ENCODE measurements at regions not wholly inside any gene's neighbourhood (a gene's known extent, or its start where the extent isn't known, plus 50 kb on each side); places are given as distances from the start of the nearest gene placed in this dataset.

DNA sequence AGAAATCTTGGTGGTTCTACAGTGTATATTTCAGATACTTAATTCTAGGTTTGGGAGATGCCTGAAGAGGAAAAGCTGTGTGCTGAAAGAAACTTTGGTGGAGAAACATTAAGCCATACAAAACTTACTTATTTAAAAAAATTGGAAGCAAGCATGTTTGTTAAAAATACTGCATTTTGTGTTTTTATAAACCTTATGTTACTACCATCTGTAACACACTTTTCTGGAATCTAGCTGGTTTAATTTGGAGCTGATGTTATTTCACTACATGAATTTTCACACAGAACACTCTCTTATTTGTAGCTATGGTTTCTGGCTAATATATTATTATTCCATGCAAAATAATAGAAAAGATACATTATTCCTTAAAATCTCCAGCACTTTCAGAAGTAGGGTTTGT lies 710.7 kb downstream of the ADGRL2 start:
- DNase-seq, result no peak

DNA sequence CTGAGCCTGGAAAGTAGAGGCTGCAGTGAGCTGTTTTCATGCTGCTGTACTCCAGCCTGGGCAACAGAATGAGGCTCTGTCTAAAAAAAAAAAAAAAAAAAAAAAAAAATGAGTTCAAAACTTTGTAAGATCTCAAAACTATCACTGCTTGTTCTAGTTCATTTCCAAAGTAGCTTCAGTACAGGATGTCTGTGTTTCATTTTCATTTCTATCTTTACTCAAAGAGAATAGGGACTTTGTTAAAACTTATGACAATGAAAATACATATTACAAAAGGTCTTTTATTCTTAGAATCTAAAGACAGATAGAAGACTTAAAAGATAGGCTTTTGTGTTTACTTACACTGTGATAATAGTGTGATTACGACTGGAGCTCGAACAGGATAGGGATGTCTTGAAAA lies 709.7 kb downstream of the ADGRL2 start:
- no peak for DNase-seq

DNA sequence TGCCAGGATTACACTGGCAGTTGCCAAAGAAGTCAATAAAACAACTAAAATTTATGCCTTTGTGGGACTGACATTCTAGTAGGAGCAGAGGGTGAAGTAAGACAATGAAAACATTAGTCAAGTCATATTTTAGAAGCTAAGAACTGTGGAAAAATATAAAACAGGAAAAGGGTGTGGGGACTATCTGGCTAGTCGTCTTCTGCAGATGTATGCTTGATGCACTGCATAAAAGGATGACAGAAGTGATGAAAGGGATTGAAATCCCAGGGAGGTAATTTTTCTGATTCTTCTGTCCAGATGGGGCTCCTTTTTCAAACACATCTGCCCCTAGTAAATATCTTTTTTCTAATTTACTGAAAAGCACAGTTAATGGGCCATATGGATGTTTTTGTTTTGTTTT lies 706.3 kb downstream of the ADGRL2 start:
- no peak for DNase-seq

DNA sequence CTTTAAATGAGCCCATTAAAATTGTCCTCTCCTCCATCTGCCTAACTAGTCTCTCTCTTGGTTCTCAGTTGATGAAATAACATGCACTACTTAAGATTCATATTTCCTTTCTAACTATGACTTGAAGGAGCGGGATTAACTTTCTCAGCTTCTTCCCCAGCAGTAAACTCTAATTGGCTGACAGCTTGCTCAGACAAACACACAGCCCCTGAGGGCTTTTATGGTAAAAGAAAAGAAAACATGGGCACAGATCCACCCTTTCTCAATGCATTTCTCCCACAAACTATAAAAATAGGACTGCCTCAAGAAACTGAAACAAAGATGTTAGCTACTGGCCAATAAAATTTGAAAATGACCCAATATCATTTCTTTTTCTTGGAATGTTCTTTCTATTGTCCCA lies 703.1 kb downstream of the ADGRL2 start:
- DNase-seq, result no peak

DNA sequence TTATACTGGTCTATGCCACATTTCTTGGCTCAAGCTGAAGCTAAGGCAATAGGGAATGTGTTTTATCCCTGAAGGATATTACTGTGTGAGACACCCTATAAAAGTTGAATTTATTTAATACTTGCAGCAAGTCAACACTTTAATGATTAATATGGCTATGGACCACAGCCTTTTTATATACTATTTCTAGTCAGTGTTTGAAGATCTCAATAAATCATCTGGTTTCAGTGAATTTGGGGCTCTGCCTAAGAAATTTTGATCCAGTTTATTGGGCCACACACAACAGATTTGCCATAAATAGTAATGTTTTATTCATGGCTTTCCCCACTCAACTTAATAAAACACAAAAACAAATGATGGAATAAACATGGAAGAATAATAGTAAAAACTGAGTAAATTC lies 698.3 kb downstream of the ADGRL2 start:
- DNase-seq, result no peak

DNA sequence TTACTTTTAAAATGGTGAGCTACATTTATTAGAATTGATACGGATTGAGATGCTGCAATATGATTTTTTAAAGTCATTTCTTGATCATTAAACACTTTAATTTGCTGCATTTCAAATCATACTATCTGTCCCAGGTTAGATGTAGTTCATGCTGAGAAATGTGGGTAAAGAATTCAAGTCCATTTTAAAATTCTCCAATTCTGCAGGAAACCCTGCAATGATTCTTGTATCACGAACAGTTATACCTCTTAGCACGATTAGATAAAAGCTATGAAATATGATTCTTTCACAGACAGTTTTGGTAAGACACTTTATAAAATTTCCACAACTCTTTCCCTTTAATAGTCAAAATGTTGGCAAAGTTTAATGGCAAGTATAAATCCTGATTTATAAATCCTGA lies 693.4 kb downstream of the ADGRL2 start:
- DNase-seq, result no peak

DNA sequence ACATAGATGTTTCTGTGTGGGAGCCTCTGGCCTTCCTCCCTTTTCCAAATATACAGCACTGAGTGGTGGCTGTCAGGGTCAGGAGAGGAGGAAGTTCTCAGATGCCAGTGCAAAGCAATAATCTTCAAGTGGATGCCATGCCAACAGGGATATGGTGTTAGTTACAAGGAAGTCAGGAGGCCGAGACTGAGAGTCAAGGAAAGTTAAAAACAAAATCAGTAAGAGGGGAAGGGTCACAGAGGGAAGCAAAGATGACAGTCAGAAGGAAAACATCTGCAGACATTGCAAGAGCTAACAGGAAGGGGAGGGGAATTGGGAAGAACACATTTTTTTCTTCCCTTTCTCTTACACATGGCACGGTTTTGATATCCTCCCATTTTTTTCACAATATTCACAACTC lies 691.4 kb downstream of the ADGRL2 start:
- DNase-seq, result no peak

DNA sequence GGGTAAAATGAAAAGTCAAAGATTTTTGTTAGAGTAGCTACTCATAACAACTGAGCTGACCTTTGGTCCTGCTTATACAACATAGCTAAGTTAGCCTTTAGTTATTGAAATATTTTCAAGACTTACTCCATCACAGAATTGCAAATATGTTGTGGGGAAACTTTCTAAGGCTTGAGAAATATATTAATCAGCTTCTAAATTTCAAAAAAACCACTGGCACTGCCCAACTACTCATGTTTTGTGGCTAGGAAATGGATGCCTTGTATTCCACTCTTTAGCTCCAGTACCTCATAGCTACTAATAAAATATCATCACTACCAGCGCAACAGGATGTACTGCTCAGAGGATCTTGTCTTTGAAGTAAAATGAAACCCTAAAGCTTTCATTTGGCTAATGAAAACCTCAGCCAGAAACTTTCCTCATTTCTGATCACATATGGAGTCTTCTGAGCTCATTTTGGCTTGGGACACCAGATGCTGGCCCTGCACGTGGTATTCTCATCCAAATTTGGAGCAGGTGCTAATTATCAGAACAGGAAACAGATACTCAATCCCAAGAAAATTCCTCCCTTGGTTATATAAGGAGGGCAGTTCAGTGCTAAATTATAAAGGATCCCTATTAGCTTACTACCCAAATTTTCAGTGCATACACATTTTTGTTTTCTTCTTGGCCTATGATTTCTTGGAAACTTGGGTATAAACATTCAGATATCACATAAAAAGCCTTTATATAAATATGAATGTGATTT lies 690.7 kb downstream of the ADGRL2 start:
- DNase-seq, result no peak

DNA sequence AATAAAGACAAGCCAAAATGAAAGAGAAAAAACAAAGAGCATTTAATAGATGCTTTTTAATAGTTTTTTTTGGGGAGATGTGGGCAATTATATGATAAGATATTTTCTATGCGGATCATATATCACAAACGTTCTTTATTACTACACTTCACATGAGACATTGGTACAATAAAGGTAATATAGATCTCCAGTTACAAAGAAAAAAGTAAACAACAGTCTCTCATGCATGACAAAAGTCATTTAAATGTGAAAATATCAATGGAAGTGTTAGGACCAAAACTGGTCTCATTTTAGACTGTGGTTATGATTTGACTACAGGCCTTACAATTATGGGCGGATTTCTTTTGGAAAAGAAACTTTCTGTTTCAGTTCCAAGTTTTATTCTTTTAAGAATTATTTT lies 687.0 kb downstream of the ADGRL2 start:
- no peak for DNase-seq

DNA sequence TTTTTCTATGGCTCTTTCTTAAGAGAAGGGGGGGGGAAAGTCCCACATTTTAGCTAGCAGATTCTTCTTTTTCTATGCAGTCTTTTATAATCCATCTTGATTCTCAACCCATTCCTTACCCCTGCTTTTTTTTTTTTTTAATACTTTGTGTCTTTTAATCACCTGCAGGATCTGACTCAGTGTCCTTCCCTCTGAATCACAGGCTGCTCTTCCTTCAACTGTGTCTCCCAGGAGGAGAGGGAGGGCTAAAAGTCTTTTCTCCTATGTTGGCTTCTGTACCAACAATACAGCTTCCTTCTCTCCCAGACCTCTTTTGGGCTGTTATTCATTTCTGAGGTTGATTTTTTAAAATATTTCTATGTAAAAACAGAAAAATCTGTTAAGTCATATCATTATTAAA lies 686.2 kb downstream of the ADGRL2 start:
- no peak for DNase-seq

DNA sequence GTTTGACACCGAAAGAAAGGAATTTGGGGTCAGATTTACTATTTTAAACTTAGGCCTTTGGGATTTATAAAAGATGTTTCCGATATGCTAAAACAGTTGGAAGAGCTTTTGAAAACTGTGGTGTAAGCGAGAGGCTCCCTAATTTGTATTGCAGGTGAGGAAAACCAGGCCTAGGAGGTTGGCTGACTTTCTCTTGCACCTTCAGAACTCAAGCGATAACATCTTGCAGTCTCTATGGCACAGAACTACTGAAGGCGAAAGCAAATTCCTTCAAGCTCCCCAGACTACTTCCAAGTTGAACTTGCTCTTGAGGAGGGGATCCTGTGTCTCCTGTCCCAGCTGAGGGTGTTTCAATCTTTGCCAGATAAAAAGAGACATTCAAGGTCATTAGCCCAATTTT lies 685.7 kb downstream of the ADGRL2 start:
- DNase-seq, result no peak

DNA sequence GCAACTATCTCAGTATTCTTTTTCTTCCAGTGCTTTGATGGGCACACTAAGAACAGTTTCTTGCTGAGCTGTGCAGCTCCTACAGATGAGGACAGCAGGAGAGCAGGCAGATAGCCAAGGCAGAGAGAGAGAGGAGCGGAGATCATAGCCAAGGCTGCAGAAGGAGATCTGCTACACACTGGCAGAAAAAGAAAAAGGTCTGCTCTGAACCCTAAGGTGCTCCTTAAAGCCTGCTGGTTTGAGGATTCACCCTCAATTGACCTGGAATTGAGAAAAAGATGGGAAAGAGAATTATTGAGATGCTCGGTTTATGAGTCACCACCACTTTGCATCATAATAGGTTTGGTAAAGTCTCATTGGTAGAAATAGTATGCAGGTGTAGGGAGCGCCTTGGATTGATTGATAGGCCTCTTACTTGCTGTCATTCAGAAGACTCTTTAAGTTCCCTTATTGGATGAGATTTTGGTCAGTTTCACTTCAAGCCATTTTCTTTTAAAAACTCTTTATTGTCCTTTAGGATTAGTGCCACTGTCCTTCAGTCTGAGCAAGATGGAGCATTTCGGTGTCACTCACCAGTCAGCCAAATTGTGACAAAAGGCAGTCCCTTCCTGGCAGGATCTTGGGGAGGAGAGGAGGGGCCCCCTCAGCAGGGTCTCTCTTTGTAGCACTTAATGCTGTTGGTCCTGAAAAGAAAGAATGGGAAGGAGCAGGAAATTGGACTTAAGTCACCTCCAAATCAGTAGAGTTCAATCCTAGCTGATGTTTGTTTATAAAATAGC lies 685.0 kb downstream of the ADGRL2 start:
- no peak for DNase-seq

DNA sequence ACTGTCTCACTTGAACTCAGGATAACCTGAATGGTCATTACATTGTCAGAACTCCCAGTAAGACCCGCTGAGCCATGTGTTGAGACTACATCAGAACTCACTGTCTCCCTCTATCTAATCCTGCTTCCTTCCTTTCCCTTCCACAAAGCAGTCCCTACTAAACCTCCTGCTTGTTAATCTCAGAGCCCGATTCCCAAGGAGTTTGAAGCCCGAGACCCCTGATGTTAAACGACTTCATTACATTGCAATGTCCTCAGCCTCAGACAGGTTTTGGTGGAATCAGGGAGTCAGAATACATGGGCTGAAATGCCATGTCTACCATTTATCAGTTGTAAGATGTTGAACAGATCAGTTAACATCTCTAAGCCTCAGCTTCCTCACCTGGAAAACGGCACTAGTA lies 682.4 kb downstream of the ADGRL2 start:
- no peak for DNase-seq

DNA sequence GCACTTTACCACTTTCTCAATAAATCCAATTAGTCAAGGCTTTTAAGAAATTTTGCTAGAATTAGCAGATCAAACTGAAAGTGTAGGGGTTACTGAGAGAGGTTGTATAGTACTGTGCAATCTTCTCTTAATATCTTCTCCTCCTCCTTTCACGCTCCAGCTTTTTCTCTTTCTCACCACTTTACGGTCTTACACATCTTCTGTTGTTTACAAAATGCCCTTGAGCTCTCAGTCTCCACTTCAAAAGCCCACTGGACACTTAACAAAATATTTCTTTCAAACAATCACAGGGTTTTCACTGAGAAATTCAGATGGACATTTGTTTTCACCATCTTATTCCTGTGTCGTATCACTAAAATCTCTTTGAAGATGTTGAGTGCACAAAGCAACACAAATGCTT lies 678.2 kb downstream of the ADGRL2 start:
- DNase-seq, result no peak

DNA sequence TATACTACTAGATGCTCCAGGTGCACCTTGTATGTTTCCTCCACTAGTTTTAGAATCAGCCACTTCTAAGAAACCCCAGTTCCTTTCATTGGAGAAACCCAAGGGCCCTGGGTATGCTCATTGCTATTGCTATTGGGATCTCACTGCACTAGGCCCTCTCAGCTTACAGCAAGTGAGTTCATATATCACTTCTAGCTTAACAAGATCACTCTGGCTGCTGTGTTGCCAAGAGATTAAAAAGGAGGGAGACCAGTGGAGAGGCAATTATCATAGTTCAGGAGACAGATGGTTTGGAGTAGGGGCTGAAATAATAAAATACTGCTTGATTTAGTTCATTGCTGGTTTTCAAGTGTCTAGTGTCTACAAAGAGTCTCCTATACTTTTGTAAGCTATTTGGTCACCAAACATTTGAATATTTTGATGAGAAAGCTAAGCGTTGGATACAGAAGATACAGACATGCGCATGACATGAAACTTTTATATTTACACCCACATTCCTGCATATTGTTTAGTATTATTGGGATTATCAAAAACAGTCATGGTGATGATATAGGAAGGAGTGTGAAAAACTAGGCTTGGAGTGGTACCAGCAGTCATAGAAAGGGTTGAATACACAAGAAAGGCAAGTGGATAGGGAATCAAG lies 671.9 kb downstream of the ADGRL2 start:
- no peak for DNase-seq

DNA sequence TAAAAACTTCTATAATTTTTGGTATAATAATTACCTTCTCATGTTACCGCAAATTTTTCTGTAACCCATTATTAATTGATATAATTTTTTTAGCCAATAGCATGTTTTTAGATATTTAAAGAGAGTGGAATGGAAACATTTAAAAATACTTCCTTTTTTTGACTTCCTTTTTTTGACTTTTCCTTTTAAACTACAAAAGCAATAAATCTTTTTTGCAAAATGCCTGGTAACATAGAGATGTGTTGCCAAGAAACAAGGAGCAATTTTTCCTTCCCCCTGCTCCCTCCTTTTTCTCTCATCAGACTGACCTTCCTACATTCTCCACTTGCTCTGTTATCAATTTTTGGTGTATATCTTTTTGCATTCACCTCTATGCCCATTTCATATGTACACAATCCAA lies 666.2 kb downstream of the ADGRL2 start:
- DNase-seq, result no peak

DNA sequence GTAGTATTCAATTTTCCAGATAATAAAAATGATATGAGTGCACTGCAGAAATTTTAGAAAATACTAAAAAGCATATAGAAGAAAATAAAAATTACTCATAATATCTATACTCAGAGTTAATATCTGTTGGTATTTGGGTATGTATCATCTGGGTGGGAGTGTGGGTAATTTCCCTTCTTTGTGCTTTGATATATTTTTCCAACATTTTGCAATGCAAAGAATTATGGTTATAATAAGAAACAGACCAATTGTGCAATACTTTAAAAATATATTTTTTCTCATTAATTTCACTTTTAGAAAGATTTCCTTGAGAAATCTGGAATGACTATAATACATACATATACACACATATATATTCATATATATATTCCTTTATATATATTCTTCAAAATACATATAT lies 665.7 kb downstream of the ADGRL2 start:
- DNase-seq, result no peak

DNA sequence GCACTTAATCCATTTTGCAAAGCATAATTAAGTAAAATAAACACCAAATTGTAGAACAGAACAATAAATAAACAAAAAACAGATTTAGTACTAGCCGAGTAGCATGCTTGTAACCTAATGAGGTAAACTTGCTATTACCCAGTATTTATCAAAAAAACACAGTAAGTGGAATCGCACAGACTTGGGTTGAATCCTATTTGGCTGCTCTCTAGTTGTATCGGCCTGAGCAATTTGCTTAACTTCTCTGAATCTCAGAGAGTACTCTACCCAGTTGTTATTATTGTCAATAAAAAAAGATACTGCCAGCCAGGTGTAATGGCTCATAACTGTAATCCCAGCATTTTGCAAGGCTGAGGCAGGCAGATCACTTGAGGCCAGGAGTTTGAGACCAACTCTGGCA lies 664.3 kb downstream of the ADGRL2 start:
- DNase-seq, result no peak

DNA sequence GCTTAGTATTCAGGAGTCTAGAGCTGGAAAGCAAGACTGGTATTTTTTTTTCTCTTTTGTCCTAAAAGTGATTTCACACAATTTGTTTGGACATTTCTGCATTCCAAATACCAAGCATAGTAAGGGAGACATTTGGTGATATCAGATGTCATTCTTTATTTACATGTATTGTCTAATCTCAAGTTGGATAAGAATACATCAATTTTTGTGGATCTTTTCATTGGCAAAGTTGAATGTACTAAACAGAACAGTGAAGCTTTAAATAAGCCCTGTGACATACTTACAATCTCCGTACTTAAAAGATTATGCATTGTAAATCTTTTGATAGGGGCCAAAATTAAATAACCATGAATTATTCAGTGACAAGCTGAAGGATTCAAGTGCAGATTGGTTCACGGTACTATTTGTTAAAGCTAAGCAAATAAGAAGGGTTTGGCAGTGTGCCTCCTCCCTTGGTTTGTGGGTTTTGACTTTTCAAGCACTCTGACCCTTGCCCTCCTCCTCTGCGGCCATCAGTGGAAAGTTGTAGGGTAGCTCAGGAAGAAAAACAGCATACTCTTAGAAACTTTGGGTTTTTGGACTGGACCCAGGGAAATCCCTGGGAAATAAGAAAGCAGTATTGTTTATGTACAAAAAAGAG lies 663.7 kb downstream of the ADGRL2 start:
- no peak for DNase-seq

DNA sequence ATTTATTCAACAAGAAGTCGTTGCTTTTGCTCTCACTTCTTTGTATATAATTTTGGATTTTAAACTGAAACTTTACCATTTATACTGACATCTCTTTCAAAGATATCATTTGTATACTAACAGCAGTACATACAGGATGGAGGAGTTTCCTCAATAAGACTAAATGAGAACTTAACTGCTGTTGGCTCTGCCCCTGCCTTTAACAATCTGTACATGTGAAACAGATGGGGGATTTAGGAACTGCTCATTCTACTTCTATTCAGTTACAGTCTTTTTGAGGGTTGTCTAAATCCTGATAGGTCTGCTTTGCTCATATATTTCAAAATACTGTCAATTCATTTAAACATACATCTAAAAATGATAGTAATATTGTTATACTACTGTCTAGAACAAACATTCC lies 663.2 kb downstream of the ADGRL2 start:
- DNase-seq, result no peak

DNA sequence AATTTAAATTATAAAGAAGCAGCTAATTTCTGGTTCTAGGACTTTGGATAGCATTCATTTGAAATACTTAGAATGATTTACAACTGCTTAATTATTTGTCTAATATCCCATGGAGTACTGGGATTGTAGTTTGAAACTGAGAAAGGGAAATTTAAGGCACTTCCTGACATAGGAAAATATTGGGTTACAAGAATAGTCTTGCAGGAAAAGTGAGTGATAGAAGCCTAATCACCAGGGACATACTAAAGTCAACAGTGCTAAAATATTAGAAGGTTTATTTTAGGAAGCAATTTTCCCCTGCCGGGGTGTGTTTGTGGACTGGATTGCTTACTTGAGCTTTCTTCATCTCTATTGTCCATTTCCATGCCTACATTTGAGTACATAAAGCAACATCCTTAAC lies 661.6 kb downstream of the ADGRL2 start:
- DNase-seq, result peak; percentile 57

DNA sequence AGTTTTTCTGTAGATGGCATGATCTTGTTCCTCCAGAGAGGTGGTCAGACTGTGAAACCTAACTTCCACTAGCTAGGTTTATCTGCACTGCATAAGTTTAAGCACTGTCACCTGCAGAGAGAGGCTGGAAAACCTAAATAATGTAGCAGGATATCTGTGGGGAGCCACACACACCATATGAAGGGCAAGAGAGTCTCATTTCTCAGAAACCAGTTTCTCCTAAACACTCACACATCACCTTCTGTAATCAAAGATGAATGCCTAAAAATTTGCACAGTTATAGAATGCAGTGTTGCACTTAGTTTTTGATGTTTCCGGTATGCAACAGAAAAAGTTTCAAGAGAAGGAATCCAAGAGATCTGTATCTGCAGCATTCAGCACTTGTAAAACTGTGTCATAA lies 654.6 kb downstream of the ADGRL2 start:
- no peak for DNase-seq

DNA sequence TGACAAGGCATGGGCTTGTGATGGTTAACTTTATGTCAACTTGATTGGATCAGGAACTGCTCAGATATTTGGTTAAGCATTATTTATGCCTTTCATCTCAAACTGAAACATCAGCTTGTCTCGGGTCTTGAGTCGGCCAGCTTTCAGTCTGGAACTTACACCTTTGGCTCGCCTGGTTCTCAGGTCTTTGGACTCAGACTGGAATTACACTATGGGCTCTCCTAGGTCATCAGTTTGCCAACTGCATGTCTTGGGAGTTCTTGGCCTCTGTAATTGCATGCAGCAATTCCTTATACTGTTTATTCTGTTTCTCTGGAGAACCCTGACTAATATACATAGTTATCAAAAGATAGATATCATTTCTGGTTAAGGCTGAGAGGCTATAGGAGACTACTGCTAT lies 653.7 kb downstream of the ADGRL2 start:
- DNase-seq, result no peak
